ENCODE measurements at regions not wholly inside any gene's neighbourhood (a gene's known extent, or its start where the extent isn't known, plus 50 kb on each side); places are given as distances from the start of the nearest gene placed in this dataset.

GRCh38 chr1:203420263-203420662 lies 55.3 kb upstream of the PRELP start:
- no peak for TF ChIP-seq CTCF (IDR thresholded peaks at IDR 0.05)
- no peak for TF ChIP-seq EZH2 (IDR thresholded peaks at IDR 0.05; ENCODE audit: borderline replicate concordance, insufficient read depth, low read depth, low read length, poor library complexity, severe bottlenecking)

All from B cell (primary cell).